ENCODE measurements at regions not wholly inside any gene's neighbourhood (a gene's known extent, or its start where the extent isn't known, plus 50 kb on each side); places are given as distances from the start of the nearest gene placed in this dataset.

DNA sequence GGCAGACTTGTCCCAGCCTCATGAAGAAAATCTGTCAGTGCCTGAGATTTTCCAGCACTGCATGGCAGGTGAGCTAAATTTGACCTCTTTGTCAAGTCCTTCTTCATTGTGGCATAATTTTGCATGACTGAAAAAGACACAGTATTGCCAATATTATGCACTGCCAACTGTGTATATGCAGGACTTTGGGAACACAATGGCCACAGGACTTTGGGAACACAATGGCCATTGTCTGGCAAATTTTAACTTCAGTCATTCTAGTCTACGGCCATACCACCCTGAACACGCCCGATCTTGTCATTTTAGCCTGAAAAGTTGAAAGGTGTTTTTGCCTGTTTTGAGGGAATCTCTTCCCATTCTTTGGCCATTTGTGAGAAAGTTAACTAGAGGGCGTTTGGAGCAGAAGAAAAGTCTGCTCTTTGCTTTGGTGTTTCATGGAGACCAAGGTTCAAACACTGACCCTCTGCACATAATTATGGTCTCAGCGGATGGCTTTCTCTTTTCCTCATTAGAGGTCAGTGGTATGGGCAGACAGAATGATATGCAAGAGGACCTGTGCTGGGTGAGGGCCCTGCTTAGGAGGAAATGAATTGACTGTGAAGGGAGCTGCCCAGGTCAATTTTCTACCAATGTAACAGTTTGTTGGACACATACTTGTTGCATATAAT, 72.4 kb upstream of the NEK7 start:
- Histone ChIP-seq H4K20me1 (ENCODE audit: control insufficient read depth, insufficient read depth) (no peaks in the 10 kb centered on the region), H3K9ac (ENCODE audit: control insufficient read depth, insufficient read depth, low read length) (no peak overlapping the region), H3K27ac (ENCODE audit: control insufficient read depth, insufficient read depth) (no peak overlapping the region), H3K4me1 (ENCODE audit: control insufficient read depth, insufficient read depth, low read length) (no peaks in the 10 kb centered on the region), H3K27me3 (replicated peaks in 1 of 2; ENCODE audit: control insufficient read depth in 2 of 2, insufficient read depth in 2 of 2, low read length in 1 of 2) (no peaks in the 10 kb centered on the region; a peak in 1 of 4 replicates), H3K4me2 (ENCODE audit: control insufficient read depth, insufficient read depth) (no peak overlapping the region), H3K36me3 (ENCODE audit: control insufficient read depth in 2 of 2, insufficient read depth in 2 of 2, low read length in 1 of 2) (no peaks in the 10 kb centered on the region), H3K4me3 (no peak overlapping the region), H2AFZ (ENCODE audit: control insufficient read depth, low read depth, low read length) (no peak overlapping the region), H3K9me3 (replicated peaks; ENCODE audit: control insufficient read depth, insufficient read depth, low read length) (no peaks in the 10 kb centered on the region), H3K79me2 (ENCODE audit: control insufficient read depth, insufficient read depth, low read length) (no peaks in the 10 kb centered on the region)
- WGBS (ENCODE audit: insufficient coverage, insufficient replicate concordance, low lambda C conversion rate, missing lambda C conversion rate), result 61% methylated on average over 5 of the region's 5 CpGs
- TF ChIP-seq, protein P1, sequence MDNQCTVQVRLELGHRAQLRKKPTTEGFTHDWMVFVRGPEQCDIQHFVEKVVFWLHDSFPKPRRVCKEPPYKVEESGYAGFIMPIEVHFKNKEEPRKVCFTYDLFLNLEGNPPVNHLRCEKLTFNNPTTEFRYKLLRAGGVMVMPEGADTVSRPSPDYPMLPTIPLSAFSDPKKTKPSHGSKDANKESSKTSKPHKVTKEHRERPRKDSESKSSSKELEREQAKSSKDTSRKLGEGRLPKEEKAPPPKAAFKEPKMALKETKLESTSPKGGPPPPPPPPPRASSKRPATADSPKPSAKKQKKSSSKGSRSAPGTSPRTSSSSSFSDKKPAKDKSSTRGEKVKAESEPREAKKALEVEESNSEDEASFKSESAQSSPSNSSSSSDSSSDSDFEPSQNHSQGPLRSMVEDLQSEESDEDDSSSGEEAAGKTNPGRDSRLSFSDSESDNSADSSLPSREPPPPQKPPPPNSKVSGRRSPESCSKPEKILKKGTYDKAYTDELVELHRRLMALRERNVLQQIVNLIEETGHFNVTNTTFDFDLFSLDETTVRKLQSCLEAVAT (IDR thresholded peaks at IDR 0.05), result no peak
- no peak for TF ChIP-seq ASH2L (IDR thresholded peaks at IDR 0.05; ENCODE audit: borderline replicate concordance, low read depth)
- ChIA-PET SMC1A (ENCODE audit: uncharacterized antibody, unreplicated experiment) (interaction anchor here (0.6 to 2.4 kb wide), 3 partner anchors 270 to 1302 kb away, joined by 3 to 7 read pairs (median 5); no protein-coding TSS in a partner anchor), RAD21 (ENCODE audit: unreplicated experiment) (interaction anchor here (1.9 kb wide), 2 partner anchors 9 to 274 kb away, joined by 5 read pairs; no protein-coding TSS in a partner anchor), CTCF (interaction anchor here (1.1 to 3.8 kb wide), 3 partner anchors 270 to 382 kb away, joined by 4 to 20 read pairs (median 5); no protein-coding TSS in a partner anchor), POLR2A (no interaction called here)
- DNase-seq (ENCODE audit: low read depth, low spot score), result no peak
- ATAC-seq, result no peak
- in situ Hi-C loops (cut with MboI) (loop anchor here (10.0 kb wide), 1 partner anchor 600 kb away; no protein-coding TSS in a partner anchor), intact Hi-C loops (cut with micrococcal nuclease; ENCODE audit: unreplicated experiment) (no loop called here)
- BruUV-seq (replicated peaks), result no TSS peak
- no peak for FAIRE-seq
